Hippocampal formation (tissue), 2 donors: ENCODE measurements at regions not wholly inside any gene's neighbourhood (a gene's known extent, or its start where the extent isn't known, plus 50 kb on each side); places are given as distances from the start of the nearest gene placed in this dataset.
"Not testable (repeated sequence)": the region's sequence is repeated elsewhere in the genome, so short reads cannot be mapped to it uniquely, and the experiment has no call there.

ENCODE experiments used
- DNase-seq, 2 donors: peaks; one replicate each; lab custom pipeline; 2025; lab: John Stamatoyannopoulos, UW

DNA sequence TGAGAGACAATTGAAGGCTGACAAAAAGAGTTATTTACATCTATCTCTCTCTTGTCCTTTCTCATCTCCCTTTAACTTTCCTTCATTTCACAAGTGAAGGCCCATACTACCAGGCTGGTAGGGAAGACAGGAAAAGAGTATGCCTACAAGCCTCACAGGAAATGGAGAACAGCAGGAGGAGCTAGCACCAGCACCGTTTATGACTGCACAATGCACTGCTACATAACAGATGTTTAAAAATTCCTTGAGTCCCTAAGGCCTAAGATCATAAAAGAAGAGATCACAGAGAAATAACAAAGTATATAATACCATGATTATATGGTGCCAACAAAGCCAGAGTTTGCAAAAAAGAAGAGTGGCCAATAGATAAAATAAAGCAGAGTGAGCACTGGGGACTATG is 194.8 kb downstream of the UNC5CL start:
- no peak for DNase-seq

DNA sequence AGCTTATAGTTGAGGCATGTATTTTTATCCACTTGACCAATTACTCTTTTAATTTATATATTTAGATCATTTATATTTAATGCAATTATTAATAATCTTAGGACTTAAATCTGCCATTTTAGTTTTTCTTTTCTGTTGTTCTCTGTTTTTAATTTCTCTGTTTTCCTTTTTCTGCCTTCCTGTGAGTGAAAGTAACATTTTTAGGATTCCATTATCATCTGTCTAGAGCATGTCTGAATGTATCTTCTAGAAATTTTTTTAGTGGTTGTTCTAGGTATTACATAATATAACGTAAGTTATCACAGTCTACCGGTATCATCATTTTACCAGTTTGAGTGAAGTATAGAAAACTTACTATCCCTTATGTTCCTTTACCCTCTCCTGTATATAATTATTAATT is 197.3 kb downstream of the UNC5CL start:
- DNase-seq: no peak

GRCh38 chr6:40832691-40833090 is 206.3 kb downstream of the UNC5CL start:
- no peak for DNase-seq

- no peak for DNase-seq
Observed at GRCh38 chr6:40831381-40831780, 207.6 kb downstream of the UNC5CL start.

- no peak for DNase-seq
Observed at GRCh38 chr6:40825102-40825501, 213.9 kb downstream of the UNC5CL start.

DNA sequence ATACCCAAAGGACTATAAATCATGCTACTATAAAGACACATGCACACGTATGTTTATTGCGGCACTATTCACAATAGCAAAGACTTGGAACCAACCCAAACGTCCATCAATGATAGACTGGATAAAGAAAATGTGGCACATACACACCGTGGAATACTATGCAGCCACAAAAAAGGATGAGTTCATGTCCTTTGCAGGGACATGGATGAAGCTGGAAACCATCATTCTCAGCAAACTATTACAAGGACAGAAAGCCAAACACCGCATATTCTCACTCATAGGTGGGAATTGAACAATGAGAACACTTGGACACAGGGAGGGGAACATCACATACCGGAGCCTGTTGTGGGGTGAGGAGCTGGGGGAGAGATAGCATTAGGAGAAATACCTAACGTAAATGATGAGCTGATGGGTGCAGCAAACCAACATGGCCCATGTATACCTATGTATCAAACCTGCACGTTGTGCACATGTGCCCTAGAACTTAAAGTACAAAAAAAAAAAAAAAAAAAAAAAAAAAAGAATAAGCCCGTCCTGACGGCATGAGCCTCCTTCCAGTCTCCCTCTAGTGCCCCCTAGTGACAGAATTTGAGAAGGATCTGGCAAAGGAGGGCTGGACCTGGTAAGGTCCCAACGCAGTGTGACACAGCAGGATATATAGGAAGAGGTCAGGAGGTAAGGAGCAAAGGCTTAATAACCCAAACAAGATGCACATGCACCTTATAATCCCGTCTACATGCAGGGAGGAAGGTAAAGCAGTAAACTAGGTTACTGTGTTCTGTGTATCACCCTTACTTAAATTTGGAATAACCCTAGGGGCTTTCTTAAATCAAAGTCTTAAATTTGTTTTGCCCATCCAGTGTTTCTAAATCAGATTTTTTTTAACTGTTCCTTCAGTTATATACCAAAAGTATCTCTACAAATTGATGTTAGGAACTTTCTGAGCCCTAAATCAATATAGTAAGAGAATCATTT is 214.8 kb downstream of the UNC5CL start:
- DNase-seq: not testable (repeated sequence)

DNA sequence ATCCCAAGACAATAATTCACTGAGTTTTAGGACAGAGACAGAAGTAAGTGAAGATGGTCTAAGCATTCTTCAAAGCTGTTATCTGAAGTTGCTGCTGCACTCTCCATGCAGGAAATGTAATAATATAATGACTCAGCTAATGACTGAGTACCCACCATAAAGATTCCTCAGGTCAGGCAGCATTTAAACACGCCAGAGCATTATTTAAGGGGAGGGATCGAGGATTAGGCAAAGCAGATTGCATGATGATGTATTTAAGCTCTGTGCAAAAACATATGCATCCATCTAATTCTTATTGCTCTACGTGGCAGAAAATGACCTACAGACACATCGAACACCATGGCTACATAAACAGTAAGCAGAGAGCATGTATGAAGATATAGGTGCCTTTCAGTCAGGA is 216.4 kb downstream of the UNC5CL start:
- DNase-seq: no peak

DNA sequence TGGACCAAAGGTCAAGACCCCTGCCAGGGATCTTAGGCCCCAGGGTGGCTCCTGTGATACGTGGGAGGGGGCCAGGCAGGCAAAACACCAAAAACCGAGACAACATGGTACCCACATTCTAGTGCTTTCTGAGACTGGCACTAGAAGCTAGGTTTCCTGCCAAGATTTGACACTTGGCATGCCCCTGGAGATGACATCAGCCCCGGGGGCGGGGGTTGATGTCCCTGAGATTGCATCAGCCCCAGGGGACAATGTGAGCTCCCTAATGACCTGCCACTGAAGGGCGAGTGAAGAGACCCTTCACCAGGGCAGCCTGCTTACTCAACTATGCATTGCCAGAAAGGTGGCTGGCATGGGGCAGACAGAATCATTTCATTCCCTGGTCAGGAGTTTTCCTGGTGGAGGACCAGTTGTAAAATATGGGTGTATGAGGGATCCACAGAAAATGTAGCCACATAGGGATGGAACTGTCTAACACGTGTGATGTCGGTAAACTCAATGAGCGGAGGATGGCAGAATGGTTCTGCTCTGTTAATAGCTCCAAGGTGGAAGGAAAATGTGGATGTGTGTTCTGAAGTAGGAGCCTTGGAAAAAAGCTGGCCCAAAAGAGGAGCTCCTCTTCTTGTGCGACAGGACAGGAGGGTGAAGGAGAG is 219.7 kb downstream of the UNC5CL start:
- DNase-seq: no peak

- no peak for DNase-seq
Observed at GRCh38 chr6:40817369-40817768, 221.7 kb downstream of the UNC5CL start.

DNA sequence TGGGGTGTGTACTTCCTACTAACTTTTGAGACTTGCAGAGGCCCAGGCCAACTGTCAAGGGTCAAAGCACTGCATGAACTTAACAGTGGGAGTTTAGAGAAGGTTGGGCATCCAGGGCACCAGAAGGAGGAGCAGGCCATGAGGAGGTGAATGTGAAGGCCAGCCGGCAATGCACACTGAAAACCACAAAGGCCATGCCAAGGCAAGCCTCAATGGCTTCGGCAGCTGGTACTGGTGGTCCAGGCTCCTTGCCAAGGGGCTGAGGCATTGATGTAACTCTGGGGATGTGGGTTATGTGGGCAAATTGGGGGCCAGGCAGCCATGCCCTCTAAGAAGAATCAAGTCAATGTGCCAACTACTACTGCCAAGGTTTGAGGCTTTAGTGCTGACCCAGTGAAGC is 222.4 kb downstream of the UNC5CL start:
- no peak for DNase-seq

GRCh38 chr6:40815731-40816130 is 223.3 kb downstream of the UNC5CL start:
- DNase-seq: no peak

- no peak for DNase-seq
Observed at GRCh38 chr6:40810171-40810570, 223.0 kb upstream of the LRFN2 start.

DNA sequence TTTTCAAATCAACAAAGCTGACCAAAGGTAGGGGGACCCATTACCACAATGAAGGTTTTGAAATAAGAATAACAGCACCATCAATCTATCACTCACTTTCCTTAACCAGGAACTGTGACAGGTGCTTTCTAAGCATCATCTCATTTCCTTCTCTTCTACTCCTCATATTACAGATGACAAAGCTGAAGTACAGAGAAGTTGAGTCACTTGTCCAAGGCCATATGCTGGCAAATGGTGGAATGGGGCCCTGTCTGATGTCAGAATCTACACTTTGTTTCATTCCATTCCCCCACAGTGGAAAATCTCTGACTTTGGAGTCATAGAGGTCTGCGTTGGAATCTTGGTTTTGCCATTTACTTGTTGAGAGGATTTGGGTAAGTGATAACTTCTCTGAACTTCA is 222.5 kb upstream of the LRFN2 start:
- no peak for DNase-seq

- DNase-seq: no peak
Observed at GRCh38 chr6:40807484-40807883, 220.3 kb upstream of the LRFN2 start.

DNA sequence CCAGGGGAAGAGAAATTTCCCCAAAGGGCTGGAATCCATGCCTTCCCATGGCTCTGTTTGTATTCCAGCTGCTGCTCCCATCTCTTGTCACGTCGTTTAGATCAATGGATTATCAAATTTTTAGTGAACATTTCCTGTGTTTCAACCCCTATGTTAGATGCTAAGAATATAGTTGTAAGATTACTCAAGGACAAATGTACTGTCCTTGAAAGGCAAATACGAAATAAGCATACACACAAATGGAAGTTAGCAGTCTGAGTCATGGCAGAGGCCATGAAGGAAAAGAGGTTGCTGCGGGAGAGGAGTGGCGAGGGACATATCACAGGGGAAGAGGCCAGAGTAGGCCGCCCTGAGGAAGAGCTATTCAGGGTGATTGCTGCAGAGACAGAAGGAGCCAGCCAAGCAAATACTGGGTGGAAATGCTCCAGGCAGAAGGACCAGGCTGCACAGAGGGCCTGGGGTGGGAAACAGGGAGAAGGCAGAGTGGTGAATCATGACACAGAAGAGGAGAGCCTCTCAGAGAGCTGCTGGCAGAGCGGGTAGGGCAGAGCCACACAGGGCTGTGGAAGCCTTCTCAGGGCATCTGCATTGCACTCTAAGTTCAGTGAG is 219.2 kb upstream of the LRFN2 start:
- no peak for DNase-seq

- DNase-seq: no peak
Observed at GRCh38 chr6:40805336-40805735, 218.2 kb upstream of the LRFN2 start.

- DNase-seq: no peak
Observed at GRCh38 chr6:40804905-40805304, 217.7 kb upstream of the LRFN2 start.

- no peak for DNase-seq
Observed at GRCh38 chr6:40803897-40804702, 216.9 kb upstream of the LRFN2 start.

DNA sequence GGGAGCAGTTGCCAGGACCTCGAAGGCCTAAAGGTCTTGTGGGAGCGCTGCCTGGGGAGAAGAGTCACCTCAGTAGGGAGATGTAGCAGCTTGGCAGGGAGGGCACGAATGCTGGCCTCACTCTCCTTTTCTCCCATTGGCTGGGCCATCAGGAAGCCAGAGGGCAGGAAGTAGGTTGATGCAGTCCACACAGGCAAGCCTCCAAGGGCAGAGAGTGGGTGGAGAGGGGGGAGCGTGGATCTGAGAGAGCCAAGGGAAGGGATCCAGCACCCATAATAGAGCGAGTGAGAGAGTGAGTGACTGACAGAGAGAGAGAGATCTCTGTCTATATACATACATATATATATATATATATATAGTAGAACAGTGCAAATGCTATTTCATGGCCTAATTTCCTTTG is 215.3 kb upstream of the LRFN2 start:
- no peak for DNase-seq

DNA sequence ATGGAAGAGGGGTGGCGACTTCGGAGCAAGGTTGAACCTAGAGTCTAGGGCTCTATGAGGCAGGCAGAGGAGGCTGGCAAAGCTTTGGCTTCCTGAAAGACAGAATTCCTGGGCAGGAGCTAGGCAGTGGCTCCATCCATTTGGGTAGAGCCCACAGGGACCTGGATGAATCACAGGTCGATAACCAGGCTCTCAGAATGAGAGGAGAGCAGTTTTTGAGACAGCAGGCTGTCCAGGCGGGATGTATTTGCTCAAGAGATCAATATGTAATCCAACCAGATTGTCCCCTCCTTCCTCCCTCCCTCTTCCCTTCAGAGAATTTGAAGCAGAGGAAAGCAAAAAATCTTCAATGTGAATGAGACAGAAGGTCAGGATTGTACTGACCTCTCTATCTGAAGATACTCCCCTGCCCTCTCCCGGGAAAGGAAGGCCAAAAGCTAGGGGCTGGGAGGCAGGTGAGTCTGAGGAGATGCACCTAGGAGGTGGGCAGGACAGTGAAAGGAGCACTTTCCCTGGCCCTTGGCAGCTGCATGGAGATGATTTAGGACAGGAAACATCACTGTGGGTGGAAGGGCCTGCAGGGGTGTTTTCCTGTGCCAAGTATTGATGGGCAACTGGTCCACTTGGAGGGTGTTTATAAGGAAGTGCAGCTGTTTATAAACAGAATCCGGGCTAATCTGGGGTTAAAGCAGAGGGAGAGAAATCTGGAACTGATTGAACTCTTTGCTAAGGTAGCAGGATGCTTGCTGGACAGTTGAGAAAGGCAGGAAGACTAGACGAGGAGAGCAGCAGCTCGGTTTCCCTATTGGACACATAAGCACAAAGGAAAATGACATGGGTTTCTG is 212.4 kb upstream of the LRFN2 start:
- no peak for DNase-seq
